ENCODE measurements at regions not wholly inside any gene's neighbourhood (a gene's known extent, or its start where the extent isn't known, plus 50 kb on each side); places are given as distances from the start of the nearest gene placed in this dataset.
A peak's percentile ranks its signal among the peaks of the same experiment; 100 is the strongest.

DNA sequence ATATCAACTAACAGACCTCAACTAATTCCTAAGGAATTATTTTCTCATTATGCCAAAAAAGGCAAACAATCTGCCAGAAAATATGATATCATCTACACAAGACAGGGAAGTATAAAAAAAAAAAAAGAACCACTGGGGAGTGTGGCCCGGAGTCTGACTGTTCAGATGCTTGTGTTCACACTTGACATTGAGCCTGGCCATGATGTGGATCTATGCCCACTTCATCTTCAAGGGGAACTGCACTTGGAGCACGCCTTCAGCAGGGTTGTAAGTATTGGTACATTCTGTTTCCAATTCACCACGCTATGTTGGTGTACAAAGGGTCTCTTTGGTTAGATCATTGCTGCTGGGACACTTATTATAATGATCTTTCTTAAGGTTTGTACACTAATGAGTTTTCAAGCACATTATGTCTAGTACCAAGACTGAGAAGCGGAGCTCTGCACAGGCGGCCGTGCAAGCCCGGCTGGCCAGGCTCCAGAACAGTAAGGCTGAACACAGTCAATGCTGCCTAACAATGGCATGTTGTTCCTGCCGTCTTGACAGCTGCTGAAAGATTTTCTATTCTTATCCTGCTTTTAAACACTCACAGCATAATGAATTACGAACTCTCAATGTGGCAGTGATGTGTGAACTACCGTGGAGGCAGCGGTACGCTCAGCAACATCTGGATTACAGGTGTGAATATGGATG lies 788.4 kb upstream of the SOX11 start:
- Histone ChIP-seq H3K4me3 (no peak overlapping the region), H3K9me3 (ENCODE audit: low read depth, low read length) (no peaks in the 10 kb centered on the region), H3K36me3 (ENCODE audit: insufficient read depth, low read length) (no peaks in the 10 kb centered on the region), H3K9ac (ENCODE audit: insufficient read length) (no peak overlapping the region), H3K27ac (no peak overlapping the region)
- DNase-seq (ENCODE audit: low read depth, low spot score) = no peak
- TF ChIP-seq FOXP2 (optimal IDR thresholded peaks at IDR 0.05; ENCODE audit: control extremely low read depth, extremely low read length, insufficient read depth) (no peak), EZH2 (IDR thresholded peaks at IDR 0.05) (no peak), POLR2AphosphoS5 (IDR thresholded peaks at IDR 0.05; ENCODE audit: borderline replicate concordance, low read depth, low read length) (no peak)

DNA sequence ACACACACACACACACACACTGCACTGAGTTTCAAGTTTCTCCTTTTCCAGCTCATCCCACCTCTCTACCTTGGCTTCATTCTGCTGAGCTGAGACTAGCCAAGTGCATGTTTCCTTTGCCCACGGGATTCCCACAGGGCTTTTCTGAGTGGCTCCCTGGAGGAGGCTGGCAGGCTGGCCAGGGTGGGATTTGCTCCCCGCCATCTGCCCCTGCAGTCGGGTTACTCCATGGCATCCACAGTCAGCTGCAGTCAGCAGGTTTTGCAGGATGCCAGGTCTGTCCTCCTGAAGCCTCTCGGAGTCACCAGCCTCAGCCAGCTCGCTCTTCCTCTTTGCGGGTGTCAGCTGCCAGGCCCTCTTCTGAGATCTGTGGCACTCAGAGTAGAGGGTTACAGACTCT lies 783.7 kb upstream of the SOX11 start:
- TF ChIP-seq EZH2 (IDR thresholded peaks at IDR 0.05) = no peak
- TF ChIP-seq FOXP2 (optimal IDR thresholded peaks at IDR 0.05; ENCODE audit: control extremely low read depth, extremely low read length, insufficient read depth) = no peak
- no peak for TF ChIP-seq POLR2AphosphoS5 (IDR thresholded peaks at IDR 0.05; ENCODE audit: borderline replicate concordance, low read depth, low read length)
- Histone ChIP-seq H3K4me3 (no peak overlapping the region), H3K9me3 (ENCODE audit: low read depth, low read length) (no peaks in the 10 kb centered on the region), H3K27ac (no peak overlapping the region), H3K36me3 (ENCODE audit: insufficient read depth, low read length) (no peaks in the 10 kb centered on the region), H3K9ac (ENCODE audit: insufficient read length) (no peak overlapping the region)
- DNase-seq (ENCODE audit: low read depth, low spot score) = no peak

DNA sequence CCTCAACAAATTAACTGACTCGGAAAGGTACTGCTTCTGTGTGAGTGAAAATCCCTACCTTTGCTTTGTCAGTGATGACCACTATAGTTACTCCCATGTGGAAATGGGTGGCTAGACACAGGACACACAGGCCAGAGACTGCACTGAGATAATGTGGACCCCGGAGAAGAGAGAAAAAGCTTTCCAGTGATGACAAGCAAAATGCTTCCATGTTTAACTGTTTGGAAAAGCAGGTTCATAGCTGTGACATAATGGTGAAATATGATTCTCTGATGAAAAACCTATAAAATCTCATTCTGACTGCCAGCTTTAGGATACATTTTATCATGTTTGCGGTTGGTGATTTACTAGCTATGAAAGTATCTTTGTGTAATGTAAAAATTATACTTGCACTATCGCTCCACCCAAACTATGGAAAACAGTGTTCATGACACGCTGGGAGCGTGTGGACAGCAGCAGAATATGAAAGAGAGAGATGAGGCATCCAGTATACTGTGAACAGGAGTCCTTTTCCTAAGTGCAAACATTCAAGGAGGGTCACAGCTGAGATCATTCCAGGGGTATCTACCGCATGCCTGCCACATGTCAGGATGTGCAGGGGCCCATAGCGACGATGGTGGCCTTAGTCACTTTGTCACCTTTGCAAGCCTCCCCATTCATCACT lies 782.7 kb upstream of the SOX11 start:
- no peak for DNase-seq (ENCODE audit: low read depth, low spot score)

DNA sequence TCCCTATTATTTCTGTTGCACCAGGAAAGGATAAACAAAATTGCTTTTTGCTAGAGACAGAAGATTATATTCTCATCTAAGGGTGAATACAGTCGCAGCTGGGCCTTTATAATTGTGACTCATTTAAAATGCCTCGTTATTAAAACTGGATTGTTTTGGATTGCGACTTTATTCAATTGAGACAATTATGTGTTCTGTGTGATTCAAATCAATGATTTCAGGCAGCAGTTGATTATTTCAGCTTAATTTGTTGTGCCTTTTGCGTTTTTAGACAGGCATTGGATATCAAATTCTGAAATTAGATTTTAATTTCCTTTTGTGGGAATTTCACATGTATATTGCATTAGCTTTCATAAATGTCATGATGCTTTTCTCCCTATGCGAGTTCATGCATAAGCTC lies 778.1 kb upstream of the SOX11 start:
- TF ChIP-seq POLR2AphosphoS5 (IDR thresholded peaks at IDR 0.05; ENCODE audit: borderline replicate concordance, low read depth, low read length) (no peak), FOXP2 (optimal IDR thresholded peaks at IDR 0.05; ENCODE audit: control extremely low read depth, extremely low read length, insufficient read depth) (no peak), EZH2 (IDR thresholded peaks at IDR 0.05) (no peak)
- DNase-seq (ENCODE audit: low read depth, low spot score) = no peak
- no peaks in the 10 kb centered on the region for H3K9me3 ChIP-seq (ENCODE audit: low read depth, low read length)
- H3K36me3 ChIP-seq (ENCODE audit: insufficient read depth, low read length) = no peaks in the 10 kb centered on the region
- no peak overlapping the region for H3K4me3 ChIP-seq
- no peak overlapping the region for H3K27ac ChIP-seq
- no peak overlapping the region for H3K9ac ChIP-seq (ENCODE audit: insufficient read length)

More for the DNA sequence above, 782.7 kb upstream of the SOX11 start:
- Histone ChIP-seq H3K27ac (no peak overlapping the region), H3K4me3 (no peak overlapping the region), H3K9me3 (ENCODE audit: low read depth, low read length) (no peaks in the 10 kb centered on the region), H3K36me3 (ENCODE audit: insufficient read depth, low read length) (no peaks in the 10 kb centered on the region), H3K9ac (ENCODE audit: insufficient read length) (no peak overlapping the region)
- TF ChIP-seq POLR2AphosphoS5 (IDR thresholded peaks at IDR 0.05; ENCODE audit: borderline replicate concordance, low read depth, low read length) (no peak), EZH2 (IDR thresholded peaks at IDR 0.05) (no peak), FOXP2 (optimal IDR thresholded peaks at IDR 0.05; ENCODE audit: control extremely low read depth, extremely low read length, insufficient read depth) (no peak)

DNA sequence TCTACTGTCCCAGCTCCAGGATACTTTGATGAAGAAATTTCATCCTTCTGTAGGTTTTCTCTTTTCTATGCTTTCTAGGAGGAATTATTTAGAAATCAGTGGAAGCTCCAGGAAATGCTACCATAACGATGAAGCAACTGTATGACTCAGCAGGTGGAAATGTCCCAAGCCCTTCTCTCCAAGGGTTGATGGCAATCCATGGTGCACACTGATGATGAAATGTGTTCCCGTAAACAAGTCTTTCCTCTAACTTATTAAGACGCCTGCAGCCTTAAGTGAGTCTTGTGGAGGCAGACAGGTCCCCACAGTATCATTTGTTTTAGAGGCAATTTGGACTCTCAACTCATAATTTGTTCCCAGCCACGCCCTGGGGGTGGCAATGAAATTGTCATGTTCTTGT lies 777.6 kb upstream of the SOX11 start:
- Histone ChIP-seq H3K27ac (no peak overlapping the region), H3K9me3 (ENCODE audit: low read depth, low read length) (no peaks in the 10 kb centered on the region), H3K4me3 (no peak overlapping the region), H3K9ac (ENCODE audit: insufficient read length) (no peak overlapping the region), H3K36me3 (ENCODE audit: insufficient read depth, low read length) (no peaks in the 10 kb centered on the region)
- DNase-seq (ENCODE audit: low read depth, low spot score) = no peak
- TF ChIP-seq POLR2AphosphoS5 (IDR thresholded peaks at IDR 0.05; ENCODE audit: borderline replicate concordance, low read depth, low read length) = no peak
- no peak for TF ChIP-seq FOXP2 (optimal IDR thresholded peaks at IDR 0.05; ENCODE audit: control extremely low read depth, extremely low read length, insufficient read depth)
- no peak for TF ChIP-seq EZH2 (IDR thresholded peaks at IDR 0.05)

DNA sequence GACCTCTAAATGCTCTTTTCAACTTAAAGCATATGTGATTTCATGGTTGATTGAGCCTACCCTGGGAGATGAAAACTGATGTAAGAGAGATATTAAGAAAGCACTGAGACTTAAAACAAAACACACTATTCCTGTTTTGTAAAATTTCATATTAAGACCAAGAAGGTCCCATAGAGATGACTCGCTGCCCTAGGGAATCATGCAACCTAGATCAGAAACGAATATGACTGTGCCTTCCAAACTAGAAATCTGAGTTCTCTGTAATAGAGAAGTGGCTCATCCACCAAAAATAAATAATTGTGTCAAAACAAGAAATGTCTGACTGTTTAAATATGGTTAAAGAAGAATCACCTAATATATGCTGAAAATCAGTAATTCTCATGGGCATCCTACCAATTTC lies 776.8 kb upstream of the SOX11 start:
- H3K9me3 ChIP-seq (ENCODE audit: low read depth, low read length) = no peaks in the 10 kb centered on the region
- H3K4me3 ChIP-seq = peak overlapping the region; percentile 53
- no peaks in the 10 kb centered on the region for H3K36me3 ChIP-seq (ENCODE audit: insufficient read depth, low read length)
- TF ChIP-seq FOXP2 (optimal IDR thresholded peaks at IDR 0.05; ENCODE audit: control extremely low read depth, extremely low read length, insufficient read depth) (no peak), POLR2AphosphoS5 (IDR thresholded peaks at IDR 0.05; ENCODE audit: borderline replicate concordance, low read depth, low read length) (no peak), EZH2 (IDR thresholded peaks at IDR 0.05) (no peak)
- H3K27ac ChIP-seq = peak overlapping the region; percentile 69; the same call in 1 of the 2 replicates
- H3K9ac ChIP-seq (ENCODE audit: insufficient read length) = peak overlapping the region; percentile 42
- DNase-seq (ENCODE audit: low read depth, low spot score) = no peak

DNA sequence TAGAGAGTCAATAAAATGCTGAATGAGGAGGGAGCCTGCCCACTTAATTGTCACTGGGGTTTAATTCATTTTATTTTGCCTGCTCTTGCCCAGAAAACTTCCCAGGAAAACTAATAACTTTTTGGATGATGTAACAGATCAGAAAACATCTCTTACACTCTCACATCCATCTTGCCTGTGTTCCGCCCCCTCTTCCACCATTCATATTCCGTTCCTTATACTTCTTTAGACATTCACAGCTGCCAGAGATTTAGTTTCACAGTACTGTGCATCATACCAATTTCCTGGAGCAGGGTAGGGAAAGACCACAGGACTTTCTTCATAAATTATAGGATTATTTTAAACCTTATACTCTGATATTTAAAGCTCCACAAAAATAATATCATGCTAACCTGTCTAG lies 776.1 kb upstream of the SOX11 start:
- peak overlapping the region; percentile 69; the same call in 1 of the 2 replicates for H3K27ac ChIP-seq
- no peak for DNase-seq (ENCODE audit: low read depth, low spot score)

DNA sequence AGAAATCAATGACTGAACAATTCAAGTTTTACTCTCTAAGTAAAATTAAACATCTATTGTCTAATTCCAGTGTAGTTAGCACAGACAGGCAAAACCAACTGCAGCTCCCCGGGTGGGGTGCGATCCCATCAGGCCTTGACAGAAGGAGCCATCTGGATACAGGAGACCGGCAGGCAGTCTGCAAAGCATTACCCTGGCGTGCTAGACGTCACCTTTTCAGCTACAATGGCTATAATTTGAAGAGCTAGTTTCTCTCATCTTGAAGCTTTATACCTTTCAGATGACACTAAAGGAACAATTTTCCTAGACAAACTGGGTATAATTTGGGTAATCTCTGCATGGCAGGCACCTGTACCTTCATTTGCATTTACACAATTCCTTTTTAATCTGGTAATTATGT lies 761.5 kb upstream of the SOX11 start:
- H3K9me3 ChIP-seq (ENCODE audit: low read depth, low read length) = no peaks in the 10 kb centered on the region
- H3K9ac ChIP-seq (ENCODE audit: insufficient read length) = no peak overlapping the region
- no peak for DNase-seq (ENCODE audit: low read depth, low spot score)
- no peaks in the 10 kb centered on the region for H3K36me3 ChIP-seq (ENCODE audit: insufficient read depth, low read length)
- no peak overlapping the region for H3K4me3 ChIP-seq
- no peak for TF ChIP-seq FOXP2 (optimal IDR thresholded peaks at IDR 0.05; ENCODE audit: control extremely low read depth, extremely low read length, insufficient read depth)
- no peak for TF ChIP-seq POLR2AphosphoS5 (IDR thresholded peaks at IDR 0.05; ENCODE audit: borderline replicate concordance, low read depth, low read length)
- no peak for TF ChIP-seq EZH2 (IDR thresholded peaks at IDR 0.05)
- H3K27ac ChIP-seq = no peak overlapping the region

More for the DNA sequence above, 776.1 kb upstream of the SOX11 start:
- H3K9me3 ChIP-seq (ENCODE audit: low read depth, low read length) = no peaks in the 10 kb centered on the region
- no peak for TF ChIP-seq POLR2AphosphoS5 (IDR thresholded peaks at IDR 0.05; ENCODE audit: borderline replicate concordance, low read depth, low read length)
- TF ChIP-seq EZH2 (IDR thresholded peaks at IDR 0.05) = no peak
- TF ChIP-seq FOXP2 (optimal IDR thresholded peaks at IDR 0.05; ENCODE audit: control extremely low read depth, extremely low read length, insufficient read depth) = no peak
- H3K9ac ChIP-seq (ENCODE audit: insufficient read length) = peak overlapping the region; percentile 42
- peak overlapping the region; percentile 53 for H3K4me3 ChIP-seq
- no peaks in the 10 kb centered on the region for H3K36me3 ChIP-seq (ENCODE audit: insufficient read depth, low read length)
